ENCODE measurements at regions not wholly inside any gene's neighbourhood (a gene's known extent, or its start where the extent isn't known, plus 50 kb on each side); places are given as distances from the start of the nearest gene placed in this dataset.

DNA sequence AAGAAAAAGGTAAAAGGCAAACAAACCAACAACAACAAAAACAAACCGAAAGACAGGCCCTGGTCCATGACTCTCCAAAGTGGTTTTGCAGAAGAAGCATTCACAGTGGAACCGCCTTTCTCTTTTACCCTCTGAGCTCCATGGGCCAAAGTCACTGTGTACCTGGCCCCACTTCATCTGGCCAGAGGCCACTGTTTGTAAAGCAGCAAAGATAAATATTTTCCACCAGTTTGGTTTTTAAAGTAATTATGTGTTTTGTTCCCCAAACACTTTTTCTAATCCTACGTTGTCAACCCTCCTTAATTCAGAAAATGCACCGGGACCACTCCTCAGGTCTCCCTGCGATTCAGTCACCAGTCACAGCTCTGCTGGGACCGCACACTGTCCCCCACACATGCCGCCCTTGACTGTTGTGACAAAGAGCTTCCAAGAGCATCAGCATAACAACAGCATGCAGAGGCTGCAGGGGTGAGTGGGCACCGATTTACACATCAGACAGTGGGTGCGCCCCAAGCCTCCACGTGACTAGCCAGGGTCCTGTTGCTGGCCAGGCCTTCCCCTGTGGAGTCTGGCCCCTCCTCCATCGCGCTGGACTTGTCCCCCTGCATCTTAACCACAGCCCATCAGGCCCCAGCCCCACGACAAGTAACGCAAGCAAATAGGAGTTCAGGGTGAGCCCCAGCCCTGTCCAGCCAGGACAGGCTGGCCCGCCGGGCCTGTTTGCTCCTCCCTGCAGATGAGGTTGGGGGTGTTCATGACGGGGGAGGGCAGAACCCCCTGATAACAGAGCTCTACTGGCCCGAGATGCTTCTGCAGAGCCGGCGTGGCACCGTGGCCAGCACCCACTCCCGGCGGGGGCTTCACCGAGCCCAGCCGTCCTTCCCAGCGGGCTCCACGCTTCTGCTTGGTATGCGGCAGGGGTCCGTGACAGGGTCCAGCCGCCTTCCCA lies 65.2 kb upstream of the DIO3 start:
- DNase-seq (ENCODE audit: low spot score), result no peak
- FAIRE-seq, result no peak

GRCh38 chr14:101496776-101497683 lies 64.3 kb upstream of the DIO3 start:
- DNase-seq (ENCODE audit: low spot score) (no peak), FAIRE-seq (no peak)

GRCh38 chr14:101497684-101498525 lies 63.4 kb upstream of the DIO3 start:
- FAIRE-seq, result no peak
- no peak for DNase-seq (ENCODE audit: low spot score)

DNA sequence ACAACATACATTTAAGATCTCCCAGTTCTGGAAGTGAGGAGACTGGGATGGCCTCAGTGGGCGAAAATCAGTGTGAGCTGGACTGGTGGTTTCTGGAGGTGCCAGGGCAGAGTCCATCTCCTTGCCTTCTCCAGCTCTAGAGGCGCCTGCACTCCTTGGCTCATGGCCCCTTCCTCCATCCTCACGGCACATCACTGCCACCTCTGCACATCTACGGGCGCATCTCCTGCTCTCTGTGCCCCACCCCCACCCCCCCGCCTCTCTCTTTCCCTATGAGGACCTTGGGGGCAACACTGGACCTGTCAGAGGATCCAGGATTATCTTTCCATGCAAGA lies 62.8 kb upstream of the DIO3 start:
- no peak for FAIRE-seq
- DNase-seq (ENCODE audit: low spot score), result no peak

- FAIRE-seq, result no peak
- no peak for DNase-seq (ENCODE audit: low spot score)
Observed at GRCh38 chr14:101499080-101499479, 62.2 kb upstream of the DIO3 start.

DNA sequence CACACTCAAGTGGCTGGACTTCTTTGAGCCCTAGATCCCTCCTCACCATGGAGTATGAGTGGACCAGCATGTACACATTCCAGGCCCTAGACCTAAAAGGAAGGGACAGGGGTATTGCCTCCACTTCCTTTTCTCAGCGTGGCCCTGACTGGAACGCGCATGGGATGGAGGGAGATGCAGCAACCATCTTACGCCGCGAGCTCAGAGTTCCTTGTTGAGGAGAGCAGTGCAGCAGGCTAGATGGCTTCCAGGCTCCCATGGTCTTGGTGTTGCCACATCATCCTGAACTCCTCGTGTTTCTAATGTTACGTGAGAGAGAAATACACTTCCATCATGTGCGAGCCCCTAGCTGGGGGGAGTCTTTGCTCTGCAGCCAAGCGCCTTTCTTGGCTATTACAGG lies 61.8 kb upstream of the DIO3 start:
- FAIRE-seq, result no peak
- DNase-seq (ENCODE audit: low spot score), result no peak

- FAIRE-seq (no peak), DNase-seq (ENCODE audit: low spot score) (no peak)
Observed at GRCh38 chr14:101500061-101500460, 61.2 kb upstream of the DIO3 start.

- DNase-seq (ENCODE audit: low spot score) (no peak), FAIRE-seq (no peak)
Observed at GRCh38 chr14:101500681-101501080, 60.6 kb upstream of the DIO3 start.

- DNase-seq (ENCODE audit: low spot score) (no peak), FAIRE-seq (no peak)
Observed at GRCh38 chr14:101501341-101501740, 60.0 kb upstream of the DIO3 start.

DNA sequence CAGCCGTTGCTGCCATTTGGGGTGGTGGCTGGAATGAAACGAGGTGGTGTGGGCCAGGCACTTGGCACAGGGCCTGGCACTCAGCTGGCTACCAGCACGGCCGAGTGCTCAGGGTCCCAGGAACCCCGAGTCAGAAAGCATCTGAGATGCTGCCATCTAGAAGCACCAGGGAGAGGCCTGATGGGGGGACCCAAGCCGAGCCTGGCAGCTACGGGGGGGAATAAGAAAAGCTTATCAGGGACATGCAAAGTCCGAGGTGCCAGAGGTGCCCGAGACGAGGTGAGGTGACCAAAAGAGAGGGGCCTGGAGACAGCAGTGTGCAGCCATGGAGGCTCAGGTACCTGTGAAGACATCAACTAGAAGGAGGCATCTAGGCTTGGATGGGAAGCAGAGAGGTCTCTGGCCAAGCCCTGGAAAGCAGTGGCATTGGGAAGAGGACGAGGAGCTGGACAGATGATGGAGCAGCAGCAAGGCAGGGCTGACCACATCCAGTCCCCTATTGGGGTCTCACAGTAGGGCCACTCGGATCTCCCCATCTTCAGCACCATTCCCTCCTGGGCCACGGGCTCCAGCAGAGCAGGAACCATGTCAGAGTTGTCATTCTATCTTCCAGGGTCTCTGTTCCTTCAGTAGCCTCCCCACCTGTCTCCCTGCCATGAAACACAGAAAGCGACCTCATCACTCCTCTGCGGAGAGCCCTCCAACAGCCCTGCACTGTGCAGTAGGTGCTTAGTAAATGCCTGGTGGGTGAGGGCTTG lies 59.3 kb upstream of the DIO3 start:
- DNase-seq (ENCODE audit: low spot score), result no peak
- no peak for FAIRE-seq

DNA sequence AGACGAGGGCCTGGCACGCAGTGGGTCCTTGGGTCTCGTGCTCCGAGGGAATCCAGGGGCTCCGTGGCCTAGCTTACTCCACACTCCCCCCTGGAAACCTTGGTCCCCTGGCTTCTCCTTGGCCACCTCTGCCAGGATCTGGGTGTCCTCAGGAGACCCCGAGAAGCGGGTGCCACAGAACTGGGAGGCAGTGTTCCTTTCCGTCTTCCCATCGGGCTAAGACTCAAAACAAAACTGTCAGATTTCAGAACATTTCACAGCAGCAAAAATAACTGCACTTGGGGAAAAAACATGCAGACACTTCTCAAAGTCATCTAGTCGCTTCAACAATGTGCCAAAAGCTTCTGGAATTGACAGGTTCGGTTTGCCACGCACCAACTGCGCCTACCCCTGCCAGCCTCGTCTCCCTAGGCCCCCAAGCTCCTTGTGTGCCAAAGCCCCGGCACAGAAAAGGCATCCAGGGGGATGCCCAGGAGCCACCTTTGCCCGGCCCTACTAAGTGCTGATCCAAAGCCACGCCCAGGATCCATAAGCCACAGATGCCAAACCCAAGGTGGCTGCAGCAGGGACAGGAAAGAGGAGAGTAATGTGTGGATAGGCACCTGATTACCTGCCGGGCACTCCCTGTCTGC lies 58.4 kb upstream of the DIO3 start:
- FAIRE-seq (no peak), DNase-seq (ENCODE audit: low spot score) (no peak)

DNA sequence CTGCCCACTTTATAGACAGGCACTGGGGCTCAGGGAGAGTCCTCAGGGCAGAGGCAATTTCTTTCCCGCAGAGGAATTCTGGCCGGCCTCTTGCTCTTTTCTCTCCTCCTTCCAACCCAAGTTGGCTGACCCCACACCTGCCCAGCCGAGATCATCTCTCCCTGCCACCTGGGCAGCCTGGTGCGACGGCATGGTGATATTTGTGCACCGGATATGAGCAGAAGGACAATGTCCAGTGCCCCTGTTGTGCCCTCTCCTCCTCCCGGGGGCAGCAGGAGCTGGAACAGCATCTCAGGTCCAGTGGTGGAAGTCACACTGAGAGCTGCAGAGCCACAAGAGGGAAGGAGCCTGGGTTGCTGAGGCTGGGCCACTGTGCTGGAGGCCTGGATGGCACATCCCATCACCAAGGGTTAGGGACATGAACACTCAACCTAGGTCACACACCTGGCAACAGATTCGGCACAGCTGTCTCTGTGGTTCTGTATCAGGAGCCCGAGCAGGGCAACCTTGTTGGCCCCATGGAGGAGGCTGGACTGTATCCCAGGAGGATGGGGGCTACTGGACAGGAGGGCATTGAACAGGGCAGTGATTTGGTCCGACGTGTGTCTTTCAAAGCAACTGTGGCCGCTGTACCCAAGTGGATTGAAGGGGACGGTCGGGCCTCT lies 57.7 kb upstream of the DIO3 start:
- no peak for FAIRE-seq
- no peak for DNase-seq (ENCODE audit: low spot score)

DNA sequence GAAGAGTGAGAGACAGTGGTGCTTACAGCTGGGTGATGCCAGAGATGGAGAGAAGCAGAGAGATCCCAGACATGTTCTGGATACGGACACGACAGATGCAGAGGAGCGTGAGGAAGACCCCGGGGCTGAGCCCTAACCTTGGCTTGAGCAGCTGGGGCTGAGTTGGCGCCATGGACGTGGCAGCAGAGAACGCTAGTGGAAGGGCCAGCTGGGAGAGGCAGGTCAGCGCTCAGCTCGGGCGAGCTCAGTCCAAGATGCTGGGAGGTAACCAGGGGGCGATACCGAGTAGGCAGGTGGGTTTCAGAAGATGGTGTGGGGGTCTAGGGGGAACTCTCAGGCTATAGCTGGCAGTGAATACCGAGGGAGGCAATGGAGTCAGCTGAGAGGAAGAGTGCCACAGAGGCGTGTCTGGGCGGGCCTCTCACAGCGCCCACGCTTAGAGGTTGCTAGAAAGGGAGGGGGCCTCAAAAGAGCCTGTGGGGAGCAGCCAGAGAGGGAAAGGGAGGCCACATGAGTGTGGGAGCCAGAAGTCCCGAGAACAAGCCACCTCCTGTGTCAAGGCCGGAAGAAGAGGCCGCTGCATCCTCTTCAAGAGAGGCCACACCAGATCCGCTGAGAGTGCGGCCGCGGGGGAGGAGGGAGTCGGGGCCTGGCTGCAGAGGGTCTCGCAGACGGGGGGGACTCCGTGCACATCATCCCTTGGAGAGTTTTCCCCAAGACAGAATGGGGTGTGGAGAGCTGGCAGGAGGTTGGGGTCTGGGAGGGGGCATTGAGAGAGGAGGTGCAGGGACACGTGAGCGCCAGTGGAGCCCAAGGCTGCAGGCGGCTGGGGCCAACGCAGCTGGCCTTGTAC lies 57.0 kb upstream of the DIO3 start:
- DNase-seq (ENCODE audit: low spot score) (no peak), FAIRE-seq (no peak)

DNA sequence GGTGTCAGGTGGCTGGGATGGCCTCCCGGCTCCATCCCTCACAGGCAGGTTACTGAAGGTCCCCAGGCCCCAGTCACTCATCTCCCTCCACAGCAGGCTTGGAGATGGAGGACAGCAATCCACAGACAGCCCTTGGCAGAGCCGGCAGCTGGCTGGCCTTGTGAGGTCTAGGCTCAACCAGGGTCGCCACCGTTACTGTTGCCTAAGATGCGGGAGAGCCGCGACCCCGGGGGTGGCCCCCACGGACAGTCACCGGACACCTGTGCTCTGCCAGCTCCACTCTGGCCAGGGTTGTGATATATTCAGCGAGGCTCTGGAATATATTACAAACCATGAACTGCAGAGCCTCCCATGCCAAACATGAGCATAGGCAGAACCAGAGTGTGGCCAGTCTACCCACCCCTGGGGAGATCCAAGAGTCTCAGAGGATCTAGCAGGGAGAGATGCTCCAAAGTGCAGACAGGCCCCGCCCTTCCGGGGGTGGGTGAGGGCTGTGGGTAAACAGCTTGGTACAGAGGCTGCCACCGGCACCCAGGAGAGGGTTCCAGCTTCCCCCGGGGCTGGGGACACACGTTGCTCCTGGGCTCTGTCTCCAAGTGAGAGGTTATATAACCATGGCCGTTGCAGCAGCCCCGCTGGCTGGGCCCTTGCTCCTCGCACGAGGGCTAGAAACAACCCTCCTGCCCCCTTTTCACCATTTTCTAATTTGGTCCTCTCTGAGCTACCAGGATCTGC lies 55.9 kb upstream of the DIO3 start:
- DNase-seq (ENCODE audit: low spot score), result no peak
- no peak for FAIRE-seq

DNA sequence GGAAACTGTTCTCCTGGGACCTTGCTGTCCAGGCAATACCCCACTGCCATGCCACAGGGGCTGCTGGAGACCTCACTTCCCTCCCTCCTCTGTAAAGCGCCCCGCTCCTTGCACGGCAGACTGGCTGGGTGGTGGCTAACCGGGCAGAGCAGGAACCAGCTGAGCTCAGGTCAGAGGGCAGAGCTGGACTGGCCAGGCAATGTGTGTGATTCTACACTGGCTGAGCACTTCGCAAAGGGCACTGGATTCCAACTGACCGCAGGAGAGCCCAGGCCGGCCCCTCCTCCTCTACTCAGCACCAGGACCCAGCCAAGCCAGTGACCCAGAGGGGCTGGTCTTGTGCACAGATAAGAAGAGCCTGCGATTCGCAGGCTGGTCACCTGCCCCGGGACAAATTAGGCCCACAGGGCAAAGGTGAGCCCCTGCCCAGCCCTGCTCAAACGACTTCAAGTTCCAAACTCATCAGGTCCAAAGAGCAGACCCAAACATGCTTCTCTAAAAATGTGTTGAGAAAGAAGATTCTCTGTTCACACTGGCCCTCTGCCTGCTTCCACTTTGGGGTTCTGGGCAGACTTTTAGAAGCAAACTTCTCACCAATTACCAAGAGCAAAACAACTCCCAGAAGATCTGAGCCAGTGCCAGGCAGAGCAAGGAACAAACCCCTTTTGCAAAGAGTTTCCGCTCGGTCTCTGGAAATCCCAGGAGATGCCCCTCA lies 54.9 kb upstream of the DIO3 start:
- DNase-seq (ENCODE audit: low spot score), result no peak
- no peak for FAIRE-seq

DNA sequence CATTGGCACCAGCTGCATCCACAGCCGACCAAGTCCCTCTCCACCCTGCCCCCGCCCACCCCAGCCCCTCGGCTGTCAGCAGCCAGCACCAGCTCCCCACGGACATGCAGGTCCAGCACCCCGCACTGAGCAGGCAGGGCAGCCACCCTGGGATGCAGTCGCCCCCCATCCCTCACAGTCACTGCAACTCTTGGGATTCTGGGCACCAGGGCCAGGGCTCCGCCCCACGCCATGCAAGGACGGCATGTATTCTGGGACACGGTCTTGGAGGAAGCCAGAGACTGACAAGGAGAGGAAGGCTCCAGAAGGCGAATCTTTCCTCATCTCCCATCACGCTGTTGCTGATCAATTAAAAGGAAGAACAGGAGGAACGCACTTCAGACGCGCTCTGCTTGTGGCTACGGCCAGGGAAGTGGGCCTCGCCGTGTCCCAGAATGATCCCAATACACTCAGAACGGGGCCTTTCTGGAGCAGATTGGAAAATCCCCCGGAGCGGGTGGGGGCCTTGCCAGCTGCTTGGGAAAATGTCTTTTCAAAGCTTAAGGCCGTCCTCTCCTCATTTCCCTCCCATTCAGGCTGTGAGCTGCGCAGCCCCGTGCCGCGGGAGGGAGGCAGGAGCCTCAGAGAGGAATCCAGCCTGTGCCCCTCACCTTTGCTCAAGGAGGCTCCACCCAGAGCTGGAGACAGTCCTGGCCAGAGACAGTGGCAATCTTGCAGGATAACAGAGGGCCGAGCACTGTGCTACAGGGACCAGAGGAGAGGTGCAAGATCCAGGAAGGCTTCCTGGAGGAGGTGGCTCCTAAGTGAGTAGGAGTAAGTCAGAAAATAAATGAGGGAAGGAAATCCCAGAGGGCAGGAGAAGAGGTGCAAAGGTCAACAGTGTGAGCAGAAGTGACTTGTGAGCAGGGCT lies 54.1 kb upstream of the DIO3 start:
- DNase-seq (ENCODE audit: low spot score), result no peak
- FAIRE-seq, result no peak

- no peak for DNase-seq (ENCODE audit: low spot score)
- no peak for FAIRE-seq
Observed at GRCh38 chr14:101507836-101508150, 53.5 kb upstream of the DIO3 start.
